ENCODE measurements at regions not wholly inside any gene's neighbourhood (a gene's known extent, or its start where the extent isn't known, plus 50 kb on each side); places are given as distances from the start of the nearest gene placed in this dataset.
A peak's percentile ranks its signal among the peaks of the same experiment; 100 is the strongest.

GRCh38 chr20:48480216-48480772 is 347.5 kb downstream of the PREX1 start:
- intact Hi-C loops (cut with micrococcal nuclease) = no loop called here
- no peak for DNase-seq (ENCODE audit: low spot score)
- Mint-ChIP-seq H3K27ac (no peak overlapping the region), H3K9me3 (no peaks in the 10 kb centered on the region), H3K36me3 (ENCODE audit: low read depth) (no peaks in the 10 kb centered on the region), H3K27me3 (ENCODE audit: insufficient read depth) (peaks cover 18% of the 10 kb centered on the region), H3K4me1 (ENCODE audit: low read depth) (no peaks in the 10 kb centered on the region), H3K4me3 (no peak overlapping the region)

- no peaks in the 10 kb centered on the region for H3K4me1 Mint-ChIP-seq (ENCODE audit: low read depth)
- H3K4me3 Mint-ChIP-seq = no peak overlapping the region
- H3K27me3 Mint-ChIP-seq (ENCODE audit: insufficient read depth) = peaks cover 18% of the 10 kb centered on the region
- H3K36me3 Mint-ChIP-seq (ENCODE audit: low read depth) = no peaks in the 10 kb centered on the region
- H3K27ac Mint-ChIP-seq = no peak overlapping the region
- no peaks in the 10 kb centered on the region for H3K9me3 Mint-ChIP-seq
- DNase-seq (ENCODE audit: low spot score) = no peak
- intact Hi-C loops (cut with micrococcal nuclease) = no loop called here
Observed at GRCh38 chr20:48478806-48479585, 348.8 kb downstream of the PREX1 start.

- H3K27me3 Mint-ChIP-seq (ENCODE audit: insufficient read depth) = peaks cover 18% of the 10 kb centered on the region
Observed at GRCh38 chr20:48478370-48478769, 349.4 kb downstream of the PREX1 start.

GRCh38 chr20:48476854-48477253 is 350.9 kb downstream of the PREX1 start:
- Mint-ChIP-seq H3K4me3 (no peak overlapping the region), H3K9me3 (no peaks in the 10 kb centered on the region), H3K36me3 (ENCODE audit: low read depth) (no peaks in the 10 kb centered on the region), H3K4me1 (ENCODE audit: low read depth) (no peaks in the 10 kb centered on the region), H3K27me3 (ENCODE audit: insufficient read depth) (peaks cover 16% of the 10 kb centered on the region), H3K27ac (no peak overlapping the region)
- intact Hi-C loops (cut with micrococcal nuclease) = no loop called here
- no peak for DNase-seq (ENCODE audit: low spot score)

More at GRCh38 chr20:48478370-48478769, 349.4 kb downstream of the PREX1 start:
- no peak overlapping the region for H3K4me3 Mint-ChIP-seq
- no peaks in the 10 kb centered on the region for H3K9me3 Mint-ChIP-seq
- no peak for DNase-seq (ENCODE audit: low spot score)
- no peaks in the 10 kb centered on the region for H3K4me1 Mint-ChIP-seq (ENCODE audit: low read depth)
- no peaks in the 10 kb centered on the region for H3K36me3 Mint-ChIP-seq (ENCODE audit: low read depth)
- no peak overlapping the region for H3K27ac Mint-ChIP-seq
- intact Hi-C loops (cut with micrococcal nuclease) = no loop called here

- H3K4me1 Mint-ChIP-seq (ENCODE audit: low read depth) = no peaks in the 10 kb centered on the region
- DNase-seq (ENCODE audit: low spot score) = no peak
- intact Hi-C loops (cut with micrococcal nuclease) = no loop called here
- no peaks in the 10 kb centered on the region for H3K36me3 Mint-ChIP-seq (ENCODE audit: low read depth)
- H3K9me3 Mint-ChIP-seq = no peaks in the 10 kb centered on the region
- no peak overlapping the region for H3K27ac Mint-ChIP-seq
- peaks cover 4% of the 10 kb centered on the region for H3K27me3 Mint-ChIP-seq (ENCODE audit: insufficient read depth)
- H3K4me3 Mint-ChIP-seq = no peak overlapping the region
Observed at GRCh38 chr20:48474022-48474421, 353.8 kb downstream of the PREX1 start.

- H3K27me3 Mint-ChIP-seq (ENCODE audit: insufficient read depth) = peaks cover 3% of the 10 kb centered on the region
- intact Hi-C loops (cut with micrococcal nuclease) = no loop called here
- DNase-seq (ENCODE audit: low spot score) = no peak
- no peaks in the 10 kb centered on the region for H3K9me3 Mint-ChIP-seq
- no peaks in the 10 kb centered on the region for H3K36me3 Mint-ChIP-seq (ENCODE audit: low read depth)
- no peak overlapping the region for H3K4me3 Mint-ChIP-seq
- H3K27ac Mint-ChIP-seq = no peak overlapping the region
- peaks cover 5% of the 10 kb centered on the region for H3K4me1 Mint-ChIP-seq (ENCODE audit: low read depth)
Observed at GRCh38 chr20:48471759-48472408, 355.9 kb downstream of the PREX1 start.

- Mint-ChIP-seq H3K4me3 (no peak overlapping the region), H3K27ac (no peak overlapping the region), H3K4me1 (ENCODE audit: low read depth) (peaks cover 5% of the 10 kb centered on the region), H3K36me3 (ENCODE audit: low read depth) (no peaks in the 10 kb centered on the region), H3K27me3 (ENCODE audit: insufficient read depth) (peaks cover 1% of the 10 kb centered on the region), H3K9me3 (no peaks in the 10 kb centered on the region)
- DNase-seq (ENCODE audit: low spot score) = no peak
- intact Hi-C loops (cut with micrococcal nuclease) = no loop called here
Observed at GRCh38 chr20:48471176-48471575, 356.6 kb downstream of the PREX1 start.

GRCh38 chr20:48470141-48470540 is 357.7 kb downstream of the PREX1 start:
- Mint-ChIP-seq H3K4me1 (ENCODE audit: low read depth) (peaks cover 5% of the 10 kb centered on the region), H3K9me3 (no peaks in the 10 kb centered on the region), H3K27ac (no peak overlapping the region), H3K27me3 (ENCODE audit: insufficient read depth) (no peaks in the 10 kb centered on the region), H3K36me3 (ENCODE audit: low read depth) (no peaks in the 10 kb centered on the region), H3K4me3 (no peak overlapping the region)
- intact Hi-C loops (cut with micrococcal nuclease) = no loop called here
- DNase-seq (ENCODE audit: low spot score) = no peak

- H3K4me3 Mint-ChIP-seq = no peak overlapping the region
- intact Hi-C loops (cut with micrococcal nuclease) = no loop called here
- H3K9me3 Mint-ChIP-seq = no peaks in the 10 kb centered on the region
- H3K27ac Mint-ChIP-seq = no peak overlapping the region
- H3K4me1 Mint-ChIP-seq (ENCODE audit: low read depth) = peaks cover 5% of the 10 kb centered on the region
- H3K36me3 Mint-ChIP-seq (ENCODE audit: low read depth) = no peaks in the 10 kb centered on the region
- no peaks in the 10 kb centered on the region for H3K27me3 Mint-ChIP-seq (ENCODE audit: insufficient read depth)
- no peak for DNase-seq (ENCODE audit: low spot score)
Observed at GRCh38 chr20:48469026-48469425, 358.8 kb downstream of the PREX1 start.

GRCh38 chr20:48468571-48468970 is 359.2 kb downstream of the PREX1 start:
- Mint-ChIP-seq H3K36me3 (ENCODE audit: low read depth) (no peaks in the 10 kb centered on the region), H3K4me3 (no peak overlapping the region), H3K9me3 (no peaks in the 10 kb centered on the region), H3K27me3 (ENCODE audit: insufficient read depth) (no peaks in the 10 kb centered on the region), H3K27ac (no peak overlapping the region), H3K4me1 (ENCODE audit: low read depth) (peaks cover 5% of the 10 kb centered on the region)
- no peak for DNase-seq (ENCODE audit: low spot score)
- intact Hi-C loops (cut with micrococcal nuclease) = no loop called here

GRCh38 chr20:48467622-48468021 is 360.2 kb downstream of the PREX1 start:
- intact Hi-C loops (cut with micrococcal nuclease) = no loop called here
- Mint-ChIP-seq H3K27me3 (ENCODE audit: insufficient read depth) (no peaks in the 10 kb centered on the region), H3K4me3 (no peak overlapping the region), H3K27ac (no peak overlapping the region), H3K36me3 (ENCODE audit: low read depth) (no peaks in the 10 kb centered on the region), H3K4me1 (ENCODE audit: low read depth) (peaks cover 5% of the 10 kb centered on the region), H3K9me3 (no peaks in the 10 kb centered on the region)
- DNase-seq (ENCODE audit: low spot score) = peak; percentile 4

GRCh38 chr20:48465271-48465670 is 362.5 kb downstream of the PREX1 start:
- no peaks in the 10 kb centered on the region for H3K9me3 Mint-ChIP-seq
- H3K27ac Mint-ChIP-seq = no peak overlapping the region
- intact Hi-C loops (cut with micrococcal nuclease) = no loop called here
- no peak for DNase-seq (ENCODE audit: low spot score)
- H3K36me3 Mint-ChIP-seq (ENCODE audit: low read depth) = no peaks in the 10 kb centered on the region
- peaks cover 6% of the 10 kb centered on the region for H3K27me3 Mint-ChIP-seq (ENCODE audit: insufficient read depth)
- H3K4me3 Mint-ChIP-seq = no peak overlapping the region
- H3K4me1 Mint-ChIP-seq (ENCODE audit: low read depth) = peaks cover 5% of the 10 kb centered on the region

- Mint-ChIP-seq H3K4me3 (no peak overlapping the region), H3K9me3 (no peaks in the 10 kb centered on the region), H3K27me3 (ENCODE audit: insufficient read depth) (peaks cover 6% of the 10 kb centered on the region), H3K36me3 (ENCODE audit: low read depth) (no peaks in the 10 kb centered on the region), H3K27ac (no peak overlapping the region), H3K4me1 (ENCODE audit: low read depth) (peaks cover 5% of the 10 kb centered on the region)
- intact Hi-C loops (cut with micrococcal nuclease) = no loop called here
- no peak for DNase-seq (ENCODE audit: low spot score)
Observed at GRCh38 chr20:48463916-48464315, 363.9 kb downstream of the PREX1 start.
